Activated naive CD8-positive, alpha-beta T cell treated with anti-CD3 and anti-CD28 coated beads, Interleukin-2, amount 10 ng/mL, durations not matched to agents 7 days and 5 days (primary cell): ENCODE measurements at regions not wholly inside any gene's neighbourhood (a gene's known extent, or its start where the extent isn't known, plus 50 kb on each side); places are given as distances from the start of the nearest gene placed in this dataset.

Experiments used
- ATAC-seq: fragments of 150-1000 bp; cut with Tn5 transposase; one replicate; pipeline ENCODE4 v1.10.0; 2021; ENCODE audit warnings: low read depth, moderate library complexity
- POLR2A ChIA-PET: fragments of 350-600 bp; sonication (Branson Sonifier 250); formaldehyde crosslinking; loops from one replicate; lab custom pipeline; 2021; ENCODE audit warnings: antibody characterized with exemption; lab: Charles Lee
- DNase-seq: peaks from one replicate; pipeline ENCODE4 v3.0.0; 2021
- H3K27ac Mint-ChIP-seq: one replicate; pipeline ENCODE4 v1.8.0; 2022; ENCODE audit warnings: mild to moderate bottlenecking, mixed read lengths
- H3K27me3 Mint-ChIP-seq: one replicate; pipeline ENCODE4 v1.8.0; 2022; ENCODE audit warnings: mild to moderate bottlenecking, moderate library complexity, mixed read lengths
- H3K36me3 Mint-ChIP-seq: one replicate; pipeline ENCODE4 v1.8.0; 2021; ENCODE audit warnings: mild to moderate bottlenecking, mixed read lengths
- H3K4me1 Mint-ChIP-seq: one replicate; pipeline ENCODE4 v1.8.0; 2021; ENCODE audit warnings: mixed read lengths
- H3K4me3 Mint-ChIP-seq: one replicate; pipeline ENCODE4 v1.8.0; 2022; ENCODE audit warnings: mild to moderate bottlenecking, moderate library complexity, mixed read lengths
- H3K9me3 Mint-ChIP-seq: one replicate; pipeline ENCODE4 v1.8.0; 2021; ENCODE audit warnings: mixed read lengths

DNA sequence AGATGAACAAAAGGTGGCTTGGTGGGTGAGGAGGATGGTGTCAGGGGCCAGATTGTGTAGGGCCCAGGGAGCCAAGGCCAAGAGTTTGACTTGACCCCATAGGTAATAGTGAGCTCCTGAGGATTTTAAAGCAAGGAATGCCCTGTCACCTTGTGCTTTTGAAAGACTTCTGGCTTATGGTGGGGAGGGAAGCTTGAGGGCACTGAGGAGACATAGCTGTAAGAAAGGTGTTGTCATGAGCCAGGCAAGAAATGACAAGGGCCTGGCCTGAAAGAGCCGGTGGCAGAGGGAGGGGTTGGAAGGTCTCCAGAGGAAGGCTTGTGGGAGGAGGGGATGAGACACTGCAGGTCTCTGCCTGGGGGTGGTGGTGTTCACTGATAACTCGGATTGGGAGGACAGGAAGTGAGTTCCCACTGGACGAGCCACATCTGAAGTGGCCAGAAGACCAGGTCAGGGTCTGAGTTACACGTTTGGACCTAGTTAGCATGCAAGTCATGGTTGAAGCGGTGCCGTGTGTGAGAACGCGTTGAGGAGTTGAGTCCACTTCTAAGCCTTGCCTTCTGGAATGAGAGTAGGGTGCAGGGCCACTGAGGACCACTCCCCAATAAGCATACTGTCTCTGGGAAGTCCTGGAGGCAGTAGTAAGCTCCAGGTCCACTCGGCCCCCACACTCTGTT is 64.3 kb downstream of the TET3 start:
- Mint-ChIP-seq H3K27ac (no peak overlapping the region), H3K36me3 (peaks cover 8% of the 10 kb centered on the region), H3K4me1 (peaks cover 33% of the 10 kb centered on the region), H3K9me3 (no peaks in the 10 kb centered on the region), H3K4me3 (no peak overlapping the region), H3K27me3 (no peaks in the 10 kb centered on the region)
- POLR2A ChIA-PET, result no interaction called here
- ATAC-seq (no peak), DNase-seq (no peak)

DNA sequence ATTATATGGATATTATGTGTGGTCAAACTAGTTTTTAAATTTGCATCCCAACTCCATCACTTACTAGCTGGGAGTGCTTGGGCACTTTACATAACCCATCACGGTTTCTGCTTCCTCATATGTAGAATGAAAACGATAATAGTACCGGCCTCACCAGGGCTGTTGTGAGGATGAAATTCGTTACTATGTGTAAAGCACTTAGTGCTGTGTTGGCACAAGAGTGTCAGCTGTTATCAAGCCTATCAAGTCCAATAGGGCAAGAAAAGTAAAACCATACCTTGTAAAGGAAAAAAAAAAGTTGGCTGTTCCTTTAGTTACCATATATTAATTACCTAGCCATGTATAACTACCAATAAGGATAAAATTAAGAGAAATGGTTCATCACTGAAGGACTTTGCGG is 65.4 kb downstream of the TET3 start:
- H3K27ac Mint-ChIP-seq, result no peak overlapping the region
- peaks cover 34% of the 10 kb centered on the region for H3K4me1 Mint-ChIP-seq
- no peaks in the 10 kb centered on the region for H3K9me3 Mint-ChIP-seq
- H3K36me3 Mint-ChIP-seq, result peaks cover 14% of the 10 kb centered on the region
- no peak overlapping the region for H3K4me3 Mint-ChIP-seq
- POLR2A ChIA-PET, result no interaction called here
- DNase-seq (no peak), ATAC-seq (no peak)
- H3K27me3 Mint-ChIP-seq, result no peaks in the 10 kb centered on the region

DNA sequence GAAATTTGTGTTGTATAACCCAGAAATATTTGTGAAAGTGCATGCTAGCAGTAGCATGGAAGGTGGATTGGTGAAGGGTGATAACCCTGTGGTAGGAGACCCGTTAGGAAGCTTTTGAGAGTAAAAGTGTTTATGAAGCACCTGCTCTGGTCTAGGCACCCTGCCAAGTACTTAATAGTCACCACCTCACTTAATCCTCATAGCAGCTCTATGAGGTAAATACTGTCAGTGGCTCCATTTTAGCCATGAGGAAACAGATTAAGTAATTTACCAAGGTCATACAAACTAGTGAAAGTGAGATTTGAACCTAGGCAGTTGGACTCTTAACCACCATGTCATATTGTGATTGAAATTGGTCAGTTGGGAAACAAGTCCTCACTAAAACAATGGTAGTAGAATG is 66.8 kb downstream of the TET3 start:
- H3K27ac Mint-ChIP-seq, result no peak overlapping the region
- no peak overlapping the region for H3K4me3 Mint-ChIP-seq

DNA sequence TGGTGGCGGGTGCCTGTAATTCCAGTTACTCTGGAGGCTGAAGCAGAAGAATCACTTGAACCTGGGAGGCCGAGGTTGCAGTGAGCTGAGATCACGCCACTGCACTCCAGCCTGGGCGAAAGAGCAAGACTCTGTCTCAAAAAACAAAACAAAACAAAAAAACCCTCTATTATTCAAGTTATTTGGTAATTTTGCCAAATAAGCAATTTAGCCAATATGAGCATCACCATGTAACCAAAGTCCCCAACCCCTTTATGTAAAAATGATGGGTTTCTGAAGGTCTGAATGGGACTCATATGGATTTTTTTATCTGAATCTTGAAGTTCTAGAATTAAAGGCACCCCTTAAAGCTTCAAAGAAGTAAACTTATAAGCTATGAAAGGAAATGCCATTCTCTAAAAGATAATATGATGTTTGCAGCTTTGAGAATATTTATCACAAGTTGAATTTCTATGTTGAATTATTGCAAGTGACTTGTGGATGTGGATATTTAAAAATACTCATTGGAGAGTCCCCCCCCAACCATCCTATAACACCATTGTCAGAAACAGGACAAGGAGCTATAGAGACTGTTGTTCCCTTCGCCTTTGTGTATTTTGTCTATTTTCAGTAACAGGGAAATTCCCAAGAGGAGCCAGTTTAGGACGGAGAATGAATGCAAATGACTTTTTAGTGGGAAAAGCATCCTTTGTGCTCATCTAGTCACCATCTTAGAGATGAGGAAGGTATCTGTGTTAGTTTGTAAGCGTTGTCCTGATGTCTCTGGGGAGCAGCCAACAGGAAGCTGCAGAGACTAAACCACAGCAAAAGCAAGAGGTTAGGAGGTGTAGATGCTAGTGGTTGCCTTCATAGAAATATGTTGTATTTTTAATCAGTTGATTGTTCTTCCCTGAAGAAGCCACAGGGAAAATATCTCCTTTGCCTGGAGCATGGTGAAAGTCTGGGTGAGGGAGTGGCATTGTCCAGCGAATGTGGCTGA is 68.3 kb downstream of the TET3 start:
- H3K4me3 Mint-ChIP-seq, result peak overlapping the region; percentile 70
- peaks cover 31% of the 10 kb centered on the region for H3K4me1 Mint-ChIP-seq
- H3K27me3 Mint-ChIP-seq, result no peaks in the 10 kb centered on the region
- no peaks in the 10 kb centered on the region for H3K9me3 Mint-ChIP-seq
- ATAC-seq (peak; percentile 96), DNase-seq (no peak)
- POLR2A ChIA-PET, result interaction anchor here (0.6 to 1.8 kb wide), 4 partner anchors 17 to 125 kb away, joined by 3 to 9 read pairs (median 5); partner anchors contain the start of gene MOB1A
- peaks cover 20% of the 10 kb centered on the region for H3K36me3 Mint-ChIP-seq
- H3K27ac Mint-ChIP-seq, result peak overlapping the region; percentile 69

More for the DNA sequence above, 66.8 kb downstream of the TET3 start:
- ATAC-seq, result no peak
- Mint-ChIP-seq H3K9me3 (no peaks in the 10 kb centered on the region), H3K36me3 (peaks cover 14% of the 10 kb centered on the region), H3K27me3 (no peaks in the 10 kb centered on the region), H3K4me1 (peaks cover 31% of the 10 kb centered on the region)
- POLR2A ChIA-PET, result interaction anchor here (0.6 kb wide), 1 partner anchor 19 kb away, joined by 4 read pairs; no protein-coding TSS in a partner anchor
- no peak for DNase-seq

DNA sequence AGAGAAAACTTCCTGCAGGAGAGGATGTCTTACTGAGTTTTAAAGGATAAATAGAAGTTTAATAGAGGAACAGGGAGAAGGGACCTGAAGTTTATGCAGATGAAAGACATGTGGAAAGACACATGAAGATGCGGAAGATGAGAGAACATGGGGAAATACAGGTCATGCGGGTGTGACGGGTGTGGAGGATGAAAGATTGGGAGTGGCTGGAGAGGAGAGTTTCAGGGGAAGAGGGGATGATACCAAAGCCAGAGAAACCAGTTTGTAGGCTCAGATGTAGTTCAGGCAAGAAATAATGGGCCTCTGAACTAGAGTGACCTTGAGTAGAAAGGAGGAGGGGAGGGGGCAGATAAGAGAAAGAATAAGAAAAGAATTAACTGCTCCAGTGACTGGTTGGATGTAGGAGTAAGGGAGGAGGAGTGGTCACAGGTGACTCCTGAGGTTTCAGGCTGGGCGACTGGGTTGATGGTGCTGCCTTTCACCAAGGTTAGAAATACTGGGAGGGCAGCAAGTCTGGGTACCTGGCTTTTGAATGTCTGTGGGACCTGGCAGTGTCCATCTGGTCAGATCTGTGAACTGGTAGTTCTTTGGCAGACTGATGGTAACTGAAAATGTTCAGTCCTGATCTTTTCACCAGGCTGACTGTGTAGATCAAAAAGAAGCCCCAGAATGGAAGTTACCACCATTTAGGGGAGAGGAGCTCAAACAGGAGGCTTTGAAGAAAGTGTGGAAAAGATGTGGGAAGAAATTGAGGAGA is 69.4 kb downstream of the TET3 start:
- Mint-ChIP-seq H3K9me3 (no peaks in the 10 kb centered on the region), H3K36me3 (peaks cover 20% of the 10 kb centered on the region), H3K27ac (peak overlapping the region; percentile 69), H3K4me1 (peaks cover 29% of the 10 kb centered on the region), H3K27me3 (no peaks in the 10 kb centered on the region), H3K4me3 (peak overlapping the region; percentile 25)
- ATAC-seq (no peak), DNase-seq (no peak)
- POLR2A ChIA-PET, result interaction anchor here (0.6 to 1.8 kb wide), 3 partner anchors 22 to 124 kb away, joined by 4 to 9 read pairs (median 6); partner anchors contain the start of gene MOB1A

DNA sequence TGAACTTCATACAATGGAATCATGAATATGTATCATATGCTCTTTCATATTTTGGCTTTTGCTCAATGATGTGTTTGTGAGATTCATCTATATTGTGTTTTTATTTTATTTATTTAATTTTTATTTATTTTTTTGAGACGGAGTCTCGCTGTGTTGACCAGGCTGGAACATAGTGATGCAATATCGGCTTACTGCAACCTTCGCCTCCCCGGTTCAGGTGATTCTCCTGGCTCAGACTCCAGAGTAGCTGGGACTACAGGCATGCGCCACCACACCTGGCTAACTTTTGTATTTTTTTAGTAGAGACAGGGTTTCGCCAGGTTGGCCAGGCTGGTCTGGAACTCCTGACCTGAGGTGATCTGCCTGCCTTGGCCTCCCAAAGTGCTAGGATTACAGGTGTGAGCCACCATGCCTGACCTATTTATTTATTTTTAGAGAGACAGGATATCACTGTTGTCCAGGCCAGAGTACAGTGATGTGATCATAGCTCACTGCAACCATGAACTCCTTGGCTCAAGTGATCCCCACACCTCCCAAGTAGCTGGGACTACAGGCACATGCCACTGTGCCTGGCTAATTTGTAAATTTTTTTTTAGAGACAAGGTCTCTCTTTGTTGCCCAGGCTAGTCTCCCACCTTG is 74.5 kb downstream of the TET3 start:
- H3K4me3 Mint-ChIP-seq, result no peak overlapping the region
- H3K36me3 Mint-ChIP-seq, result peaks cover 25% of the 10 kb centered on the region
- peaks cover 2% of the 10 kb centered on the region for H3K4me1 Mint-ChIP-seq
- no peak overlapping the region for H3K27ac Mint-ChIP-seq
- ATAC-seq (no peak), DNase-seq (no peak)
- H3K27me3 Mint-ChIP-seq, result no peaks in the 10 kb centered on the region
- POLR2A ChIA-PET, result no interaction called here
- H3K9me3 Mint-ChIP-seq, result no peaks in the 10 kb centered on the region

DNA sequence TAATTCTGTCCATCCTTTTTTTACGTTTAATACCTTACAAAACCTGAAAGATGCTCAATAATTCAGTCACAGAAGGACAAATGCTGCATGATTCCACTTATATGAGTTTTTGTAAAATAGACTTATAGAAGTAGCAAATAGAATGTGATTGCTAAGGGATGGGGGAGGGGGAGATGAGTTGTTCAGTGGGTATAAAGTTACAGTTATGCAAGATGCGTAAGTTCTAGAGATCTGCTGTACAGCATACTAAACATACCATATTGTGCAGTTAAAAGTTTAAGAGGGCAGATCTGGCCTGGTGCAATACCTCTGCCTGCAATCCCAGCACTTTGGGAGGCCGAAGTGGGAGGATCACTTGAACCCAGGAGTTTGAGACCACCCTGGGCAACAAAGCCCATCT is 78.8 kb downstream of the TET3 start:
- ATAC-seq, result no peak
- no peak for DNase-seq
- Mint-ChIP-seq H3K4me3 (no peak overlapping the region), H3K36me3 (peaks cover 27% of the 10 kb centered on the region), H3K27me3 (peaks cover 2% of the 10 kb centered on the region), H3K9me3 (no peaks in the 10 kb centered on the region), H3K4me1 (peaks cover 4% of the 10 kb centered on the region), H3K27ac (no peak overlapping the region)
- POLR2A ChIA-PET, result no interaction called here

DNA sequence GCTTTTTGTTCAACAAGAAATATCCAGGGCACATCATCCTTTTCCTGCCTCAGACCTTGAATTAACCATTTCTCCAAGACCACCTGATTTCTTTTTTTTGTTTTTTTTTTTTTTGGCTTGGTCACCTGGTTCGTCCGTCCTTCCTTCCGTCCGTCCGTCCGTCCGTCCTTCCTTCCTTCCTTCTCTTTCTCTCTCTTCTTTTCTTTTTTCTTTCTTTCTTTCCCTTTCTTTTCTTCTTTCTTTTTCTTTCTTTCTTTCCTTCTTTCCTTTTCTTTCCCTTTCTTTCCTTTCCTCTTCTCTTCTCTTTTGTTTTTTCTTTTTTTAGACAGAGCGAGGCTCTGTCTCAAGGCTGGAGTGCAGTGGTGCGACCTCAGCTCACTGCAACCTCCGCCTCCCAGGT is 80.7 kb downstream of the TET3 start:
- Mint-ChIP-seq H3K27ac (no peak overlapping the region), H3K4me1 (peaks cover 4% of the 10 kb centered on the region)
- POLR2A ChIA-PET, result no interaction called here

DNA sequence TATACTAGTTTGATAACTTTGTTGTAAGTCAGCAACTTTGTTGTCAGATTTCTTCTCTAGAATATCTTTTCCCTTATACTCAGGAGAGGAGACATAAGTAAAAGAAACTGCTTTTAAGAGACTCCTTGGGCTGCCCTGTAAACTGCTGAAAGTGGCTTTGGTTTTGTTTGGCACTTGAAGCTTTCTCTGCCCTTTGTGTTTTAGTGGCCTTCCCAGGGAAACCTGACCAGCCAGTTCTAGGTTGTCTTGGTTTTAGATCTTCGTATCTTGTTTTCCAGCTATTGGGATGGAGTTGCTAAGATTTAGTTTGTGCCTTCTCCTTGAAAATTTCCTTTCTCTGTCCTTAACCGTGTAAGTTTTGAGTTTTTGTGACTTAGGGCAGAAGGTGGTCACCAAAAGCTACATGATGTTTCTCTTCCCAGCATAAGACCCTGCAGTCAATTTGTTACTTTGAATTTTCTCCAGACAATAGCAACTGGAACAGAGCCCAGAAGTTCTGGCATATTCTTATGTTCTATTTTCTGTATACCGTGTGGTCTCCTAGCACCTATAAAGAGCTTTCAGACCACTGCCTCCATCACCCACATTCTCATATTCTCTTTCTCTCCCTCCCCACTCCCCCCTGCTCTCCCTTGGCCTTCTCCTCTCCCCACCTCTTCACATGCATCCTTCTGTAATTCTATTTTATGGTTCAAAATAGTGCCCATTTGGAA is 81.1 kb downstream of the BOLA3 start:
- no peaks in the 10 kb centered on the region for H3K9me3 Mint-ChIP-seq
- H3K4me1 Mint-ChIP-seq, result peaks cover 4% of the 10 kb centered on the region
- H3K4me3 Mint-ChIP-seq, result no peak overlapping the region
- ATAC-seq (no peak), DNase-seq (no peak)
- H3K27ac Mint-ChIP-seq, result peak overlapping the region; percentile 14
- peaks cover 2% of the 10 kb centered on the region for H3K27me3 Mint-ChIP-seq
- POLR2A ChIA-PET, result no interaction called here
- H3K36me3 Mint-ChIP-seq, result peaks cover 30% of the 10 kb centered on the region

More for the DNA sequence above, 80.7 kb downstream of the TET3 start:
- Mint-ChIP-seq H3K4me3 (no peak overlapping the region), H3K9me3 (no peaks in the 10 kb centered on the region), H3K27me3 (peaks cover 2% of the 10 kb centered on the region), H3K36me3 (peaks cover 30% of the 10 kb centered on the region)
- DNase-seq, result no peak
- no peak for ATAC-seq

DNA sequence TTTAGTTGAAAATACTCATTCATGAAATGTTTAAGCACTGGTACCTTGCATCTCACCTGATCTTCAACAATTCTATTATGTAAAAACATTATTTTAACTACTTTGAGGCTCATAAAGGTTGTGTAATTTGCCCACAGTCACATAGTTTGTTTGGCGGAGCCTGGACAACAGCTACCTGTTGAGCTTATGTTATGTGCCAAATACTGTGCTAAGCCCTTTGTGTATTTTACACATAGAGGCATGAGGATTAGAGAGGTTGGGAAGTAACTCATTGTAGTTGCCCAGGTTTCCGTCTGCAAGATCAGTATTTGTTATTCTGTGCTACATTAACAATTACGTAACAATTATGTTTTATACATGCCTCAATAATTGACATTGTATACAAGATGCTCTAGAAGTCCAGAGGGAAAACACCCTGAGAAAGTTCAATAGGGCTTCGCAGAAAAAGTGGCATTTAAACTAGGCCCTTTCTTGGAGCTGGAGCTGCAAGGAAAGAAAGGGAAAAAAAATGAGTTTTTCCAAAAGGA is 80.4 kb downstream of the BOLA3 start:
- H3K27ac Mint-ChIP-seq, result no peak overlapping the region
- DNase-seq (no peak), ATAC-seq (no peak)
- H3K36me3 Mint-ChIP-seq, result peaks cover 32% of the 10 kb centered on the region
- H3K9me3 Mint-ChIP-seq, result no peaks in the 10 kb centered on the region
- peaks cover 7% of the 10 kb centered on the region for H3K4me1 Mint-ChIP-seq
- no peak overlapping the region for H3K4me3 Mint-ChIP-seq
- POLR2A ChIA-PET, result no interaction called here
- peaks cover 2% of the 10 kb centered on the region for H3K27me3 Mint-ChIP-seq

DNA sequence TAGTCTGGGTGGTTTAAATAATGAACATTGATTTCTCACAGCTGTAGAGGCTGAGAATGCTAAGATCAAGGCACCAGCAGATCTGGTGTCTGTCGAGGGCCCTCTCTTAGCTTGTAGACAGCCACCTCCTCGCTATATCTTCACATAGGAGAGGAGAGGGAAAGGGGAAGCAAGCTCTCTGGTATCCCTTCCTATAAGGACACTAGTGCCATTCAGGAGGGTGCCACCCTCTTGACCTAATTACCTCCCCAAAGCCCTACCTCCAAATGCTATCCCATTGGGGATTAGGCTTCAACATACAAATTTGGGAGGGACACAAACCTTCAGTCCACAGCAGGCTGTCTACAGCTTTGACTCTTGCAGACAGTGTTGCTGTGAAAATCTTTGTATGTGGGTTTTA is 76.7 kb downstream of the BOLA3 start:
- H3K27ac Mint-ChIP-seq, result no peak overlapping the region
- POLR2A ChIA-PET, result no interaction called here

DNA sequence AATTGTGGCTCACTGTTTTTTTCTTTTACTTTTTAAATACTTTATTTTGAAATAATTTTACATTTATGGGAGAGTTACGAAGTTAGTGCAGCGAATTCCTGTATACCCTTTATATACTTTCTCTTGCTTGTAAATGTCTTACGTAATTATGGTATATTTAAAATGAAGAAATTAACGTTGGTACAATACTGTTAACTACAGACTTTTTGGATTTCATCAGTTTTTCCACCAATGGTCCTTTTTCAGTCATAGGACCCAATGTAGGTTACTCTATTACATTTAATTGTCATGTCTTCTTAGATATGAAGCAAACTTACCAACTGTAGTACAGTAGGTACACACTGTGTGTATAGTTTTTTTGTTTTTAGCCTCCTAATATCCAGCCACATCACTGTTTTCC is 76.3 kb downstream of the BOLA3 start:
- H3K9me3 Mint-ChIP-seq, result no peaks in the 10 kb centered on the region
- DNase-seq, result no peak
- no peaks in the 10 kb centered on the region for H3K27me3 Mint-ChIP-seq
- POLR2A ChIA-PET, result no interaction called here
- peaks cover 33% of the 10 kb centered on the region for H3K36me3 Mint-ChIP-seq
- no peak overlapping the region for H3K27ac Mint-ChIP-seq
- no peak overlapping the region for H3K4me3 Mint-ChIP-seq
- no peak for ATAC-seq
- H3K4me1 Mint-ChIP-seq, result peaks cover 11% of the 10 kb centered on the region

More for the DNA sequence above, 76.7 kb downstream of the BOLA3 start:
- H3K9me3 Mint-ChIP-seq, result no peaks in the 10 kb centered on the region
- ATAC-seq (no peak), DNase-seq (no peak)
- H3K27me3 Mint-ChIP-seq, result no peaks in the 10 kb centered on the region
- peaks cover 32% of the 10 kb centered on the region for H3K36me3 Mint-ChIP-seq
- peaks cover 11% of the 10 kb centered on the region for H3K4me1 Mint-ChIP-seq
- no peak overlapping the region for H3K4me3 Mint-ChIP-seq
